Left hindlimb (tissue), 1 donor: ENCODE measurements at regions not wholly inside any gene's neighbourhood (a gene's known extent, or its start where the extent isn't known, plus 50 kb on each side); places are given as distances from the start of the nearest gene placed in this dataset.
A peak's percentile ranks its signal among the peaks of the same experiment; 100 is the strongest.
"Not testable (repeated sequence)": the region's sequence is repeated elsewhere in the genome, so short reads cannot be mapped to it uniquely, and the experiment has no call there.

Experiments used
- DNase-seq: peaks from one replicate; pipeline ENCODE4 v3.0.0-alpha.2; 2018

DNA sequence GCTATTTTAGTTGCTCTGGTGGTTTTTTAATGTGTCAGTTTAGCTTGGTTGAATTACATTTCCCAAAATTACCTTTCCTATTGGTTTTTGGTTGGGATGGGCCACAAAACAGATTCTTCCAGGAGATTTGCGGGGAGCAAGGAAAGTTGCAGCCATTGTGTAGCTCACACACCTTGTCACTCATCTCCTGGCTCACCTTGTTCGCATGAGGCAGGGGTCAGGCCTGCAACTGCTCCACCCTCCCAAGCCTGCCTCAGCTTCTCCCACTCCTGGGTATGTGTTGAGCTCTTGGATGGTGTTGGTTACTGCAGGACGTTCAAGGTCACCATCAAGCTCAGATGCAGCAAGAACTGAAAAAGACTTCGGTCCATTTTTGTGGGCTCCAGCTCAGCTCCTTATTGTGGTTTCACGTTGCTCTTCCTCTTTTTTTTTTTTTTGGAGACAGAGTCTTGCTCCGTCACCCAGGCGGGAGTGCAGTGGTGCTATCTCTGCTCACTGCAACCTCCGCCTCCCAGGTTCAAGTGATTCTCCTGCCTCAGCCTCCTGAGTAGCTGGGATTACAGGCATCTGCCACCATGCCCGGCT, 95.6 kb upstream of the METTL14 start:
- DNase-seq: no peak

DNA sequence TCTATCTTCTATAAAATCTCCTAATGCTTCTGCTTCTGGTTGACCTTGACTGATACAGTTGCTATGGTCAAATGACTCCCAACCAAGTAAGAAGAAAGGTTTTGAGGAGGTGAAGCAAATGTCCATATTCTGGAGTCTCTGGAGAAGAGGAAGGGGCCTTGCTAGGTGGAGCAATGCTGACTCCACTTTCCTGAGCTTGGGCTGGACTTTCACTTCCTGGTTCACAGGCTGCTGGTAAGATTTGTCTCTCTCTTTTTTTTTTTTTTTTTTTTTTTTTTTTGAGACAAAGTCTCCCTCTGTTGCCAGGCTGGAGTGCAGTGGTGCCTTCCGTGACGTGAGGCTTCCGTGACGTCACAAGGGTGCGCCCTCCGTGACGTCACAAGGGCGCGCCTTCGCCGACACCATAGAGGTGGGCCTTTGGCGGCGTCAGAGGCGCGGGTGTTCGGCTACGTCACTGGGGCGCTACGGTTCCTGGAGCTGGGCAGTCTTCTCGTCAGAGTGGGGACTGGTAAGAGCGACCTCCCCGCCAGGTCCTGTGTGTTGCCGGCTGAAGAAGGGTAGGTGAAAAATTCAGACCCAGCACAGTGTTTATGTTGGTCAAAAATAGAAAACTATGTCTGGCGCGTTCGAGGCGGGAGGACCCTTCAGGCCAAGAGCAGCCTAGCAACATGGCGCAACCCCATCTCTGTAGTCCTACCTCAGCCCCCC, 93.7 kb upstream of the METTL14 start:
- peak; percentile 96 for DNase-seq

DNA sequence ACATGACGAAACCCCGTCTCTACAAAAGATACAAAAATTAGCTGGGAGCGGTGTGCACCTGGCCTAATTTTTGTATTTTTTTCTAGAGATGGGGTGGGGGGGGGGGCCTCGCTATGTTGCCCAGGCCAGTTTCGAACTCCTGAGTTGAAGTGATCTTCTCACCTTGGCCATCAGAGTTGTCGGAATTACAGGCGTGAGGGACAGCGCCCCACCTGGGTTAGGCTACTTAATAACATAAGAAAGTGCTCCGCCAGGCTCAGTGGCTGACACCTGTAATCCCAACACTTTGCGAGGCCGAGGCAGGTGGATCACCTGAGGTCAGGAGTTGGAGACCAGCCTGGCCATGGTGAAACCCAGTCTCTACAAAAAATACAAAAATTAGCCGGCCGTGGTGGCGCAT, 92.9 kb upstream of the METTL14 start:
- DNase-seq: not testable (repeated sequence)

DNA sequence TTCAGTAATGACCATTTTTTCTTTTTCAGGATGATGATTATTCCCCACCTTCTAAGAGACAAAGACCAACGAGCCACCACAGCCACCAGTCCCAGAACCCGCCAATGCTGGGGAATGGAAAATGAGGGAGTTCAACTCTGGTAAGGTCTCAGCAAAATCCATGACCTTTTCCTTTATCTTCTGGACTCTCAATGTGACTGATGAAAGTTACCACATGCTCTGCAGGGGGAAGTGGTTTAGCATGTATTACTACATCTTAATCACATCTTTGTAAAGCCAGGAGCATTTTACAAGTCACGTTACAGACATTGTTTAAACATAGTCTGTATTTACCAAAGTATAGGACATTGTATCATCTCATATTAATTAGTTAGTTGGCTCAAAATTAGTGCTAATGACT, 89.3 kb upstream of the METTL14 start:
- not testable (repeated sequence) for DNase-seq

- DNase-seq: not testable (repeated sequence)
These were observed 60.1 kb upstream of the METTL14 start for GRCh38 chr4:118625097-118625496.

GRCh38 chr4:118629697-118630096, 55.5 kb upstream of the METTL14 start:
- not testable (repeated sequence) for DNase-seq

DNA sequence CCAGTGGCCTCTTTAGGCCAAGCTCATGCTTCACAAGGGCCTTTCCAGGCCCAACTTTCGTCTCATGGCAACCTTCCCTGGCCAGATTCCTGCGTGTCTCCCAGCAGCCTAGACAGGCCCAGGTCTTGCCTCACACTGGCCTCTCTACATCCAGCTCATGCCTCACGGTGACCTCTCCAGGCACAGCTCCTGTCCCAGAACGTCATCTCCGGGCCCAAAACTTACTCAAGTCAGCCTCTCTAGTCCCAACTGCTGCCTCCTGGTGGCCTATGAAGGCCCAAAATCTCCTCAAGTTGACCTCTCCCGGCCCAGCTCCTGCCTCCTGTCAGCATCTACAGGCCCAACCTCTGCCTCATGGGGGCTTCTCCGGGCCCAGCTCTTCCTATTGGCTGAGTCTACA, 54.3 kb upstream of the METTL14 start:
- DNase-seq: not testable (repeated sequence)

DNA sequence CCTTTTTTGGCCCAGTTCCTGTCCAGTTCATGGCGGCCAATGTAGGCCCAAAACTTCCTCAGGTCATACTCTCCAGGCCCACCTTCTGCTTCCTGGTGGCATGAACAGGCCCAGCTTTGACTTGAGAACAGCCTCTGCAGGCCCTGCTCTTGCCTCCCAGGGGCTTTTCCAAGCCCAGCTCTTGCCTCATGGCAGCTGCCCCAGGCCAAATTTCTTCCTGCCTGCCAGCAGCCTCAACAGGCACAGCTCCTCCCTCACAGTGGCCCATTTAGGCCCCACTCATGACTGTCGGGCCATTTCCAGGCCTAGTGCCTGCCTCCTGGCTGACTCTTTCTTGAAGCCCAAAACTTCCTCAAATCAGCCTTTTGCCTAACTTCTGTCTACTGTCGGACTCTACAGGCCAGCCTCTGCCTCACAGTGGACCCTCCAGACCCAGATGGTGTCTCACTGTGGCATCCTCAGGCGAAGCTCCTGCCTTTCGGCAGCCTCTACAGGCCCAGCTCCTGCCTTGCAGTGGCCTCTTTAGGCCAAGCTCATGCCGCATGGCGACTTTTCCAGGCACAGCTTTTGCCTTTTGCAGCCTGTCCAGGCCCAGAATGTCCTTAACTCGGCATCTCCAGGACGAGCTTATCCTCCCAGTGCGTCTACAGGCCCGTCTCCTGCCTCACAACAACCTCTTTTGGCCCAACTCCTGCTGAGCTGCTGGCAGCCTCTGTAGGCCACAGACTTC, 53.7 kb upstream of the METTL14 start:
- not testable (repeated sequence) for DNase-seq

GRCh38 chr4:118633476-118633875, 51.7 kb upstream of the METTL14 start:
- not testable (repeated sequence) for DNase-seq

- not testable (repeated sequence) for DNase-seq
These were observed 50.9 kb upstream of the METTL14 start for GRCh38 chr4:118634126-118634875.
